ENCODE measurements at regions not wholly inside any gene's neighbourhood (a gene's known extent, or its start where the extent isn't known, plus 50 kb on each side); places are given as distances from the start of the nearest gene placed in this dataset.

GRCh38 chr3:76570436-76571057 is 469.4 kb upstream of the ROBO2 start:
- Histone ChIP-seq H2BK120ac (ENCODE audit: insufficient read depth, low read length, poor library complexity) (no peak overlapping the region), H2AFZ (ENCODE audit: insufficient read depth, low read length, poor library complexity) (no peak overlapping the region), H3K79me2 (ENCODE audit: control insufficient read depth, insufficient read depth, low read length, poor library complexity) (no peaks in the 10 kb centered on the region), H3K23ac (ENCODE audit: low read length) (no peak overlapping the region), H3K79me1 (ENCODE audit: low read length) (no peaks in the 10 kb centered on the region), H3K14ac (ENCODE audit: low read length) (no peak overlapping the region), H3K27me3 (ENCODE audit: insufficient read depth, low read length) (no peaks in the 10 kb centered on the region), H3K4ac (ENCODE audit: low read depth, low read length) (no peak overlapping the region), H4K91ac (ENCODE audit: low read depth, low read length) (no peak overlapping the region), H2AK5ac (ENCODE audit: low read length) (no peak overlapping the region), H2BK12ac (ENCODE audit: low read length) (no peak overlapping the region), H3K36me3 (ENCODE audit: control insufficient read depth in 1 of 2, insufficient read depth in 2 of 2, low read length in 2 of 2) (no peaks in the 10 kb centered on the region), H4K12ac (ENCODE audit: low read depth, low read length) (no peak overlapping the region), H3K9ac (ENCODE audit: low read length) (no peak overlapping the region), H3K9me3 (ENCODE audit: insufficient read depth, low read depth, low read length) (no peaks in the 10 kb centered on the region), H2BK5ac (ENCODE audit: low read depth, low read length, poor library complexity) (no peak overlapping the region), H3K4me2 (ENCODE audit: low read length) (no peak overlapping the region), H3K18ac (ENCODE audit: low read length) (no peak overlapping the region), H3K27ac (ENCODE audit: low read depth, low read length) (no peak overlapping the region), H3K4me1 (ENCODE audit: control insufficient read depth in 1 of 2, insufficient read depth in 2 of 2, low read length in 2 of 2) (no peaks in the 10 kb centered on the region), H4K8ac (ENCODE audit: low read depth, low read length) (no peak overlapping the region), H3K4me3 (ENCODE audit: low read depth, low read length) (no peak overlapping the region)
- peak in 1 of 2 donors; percentile 43 for DNase-seq
- no CpG with 5 or more reads among the region's 3 CpGs for WGBS (ENCODE audit: extremely low coverage, insufficient coverage, insufficient read length)

- H4K12ac ChIP-seq (ENCODE audit: low read depth, low read length), result no peak overlapping the region
- no peak overlapping the region for H3K27ac ChIP-seq (ENCODE audit: low read depth, low read length)
- no peaks in the 10 kb centered on the region for H3K9me3 ChIP-seq (ENCODE audit: insufficient read depth, low read depth, low read length)
- H3K18ac ChIP-seq (ENCODE audit: low read length), result no peak overlapping the region
- H2BK5ac ChIP-seq (ENCODE audit: low read depth, low read length, poor library complexity), result no peak overlapping the region
- no peak overlapping the region for H3K14ac ChIP-seq (ENCODE audit: low read length)
- no peak overlapping the region for H2BK120ac ChIP-seq (ENCODE audit: insufficient read depth, low read length, poor library complexity)
- H2AFZ ChIP-seq (ENCODE audit: insufficient read depth, low read length, poor library complexity), result no peak overlapping the region
- no peak overlapping the region for H4K91ac ChIP-seq (ENCODE audit: low read depth, low read length)
- no peak overlapping the region for H3K4me3 ChIP-seq (ENCODE audit: low read depth, low read length)
- no peak overlapping the region for H2AK5ac ChIP-seq (ENCODE audit: low read length)
- H4K8ac ChIP-seq (ENCODE audit: low read depth, low read length), result no peak overlapping the region
- no peaks in the 10 kb centered on the region for H3K79me1 ChIP-seq (ENCODE audit: low read length)
- H3K27me3 ChIP-seq (ENCODE audit: insufficient read depth, low read length), result no peaks in the 10 kb centered on the region
- no peak overlapping the region for H3K4ac ChIP-seq (ENCODE audit: low read depth, low read length)
- H3K9ac ChIP-seq (ENCODE audit: low read length), result no peak overlapping the region
- H3K36me3 ChIP-seq (ENCODE audit: control insufficient read depth in 1 of 2, insufficient read depth in 2 of 2, low read length in 2 of 2), result no peaks in the 10 kb centered on the region
- no peak overlapping the region for H3K4me2 ChIP-seq (ENCODE audit: low read length)
- H2BK12ac ChIP-seq (ENCODE audit: low read length), result no peak overlapping the region
- no peak overlapping the region for H3K23ac ChIP-seq (ENCODE audit: low read length)
- no peaks in the 10 kb centered on the region for H3K4me1 ChIP-seq (ENCODE audit: control insufficient read depth in 1 of 2, insufficient read depth in 2 of 2, low read length in 2 of 2)
- DNase-seq, result no peak
- no CpG with 5 or more reads among the region's 2 CpGs for WGBS (ENCODE audit: extremely low coverage, insufficient coverage, insufficient read length)
- H3K79me2 ChIP-seq (ENCODE audit: control insufficient read depth, insufficient read depth, low read length, poor library complexity), result no peaks in the 10 kb centered on the region
These were observed 463.7 kb upstream of the ROBO2 start for GRCh38 chr3:76576201-76576600.

- Histone ChIP-seq H3K9me3 (ENCODE audit: insufficient read depth, low read depth, low read length) (no peaks in the 10 kb centered on the region), H2BK12ac (ENCODE audit: low read length) (no peak overlapping the region), H2AFZ (ENCODE audit: insufficient read depth, low read length, poor library complexity) (no peak overlapping the region), H4K91ac (ENCODE audit: low read depth, low read length) (no peak overlapping the region), H4K12ac (ENCODE audit: low read depth, low read length) (no peak overlapping the region), H3K4me3 (ENCODE audit: low read depth, low read length) (no peak overlapping the region), H3K18ac (ENCODE audit: low read length) (no peak overlapping the region), H3K79me2 (ENCODE audit: control insufficient read depth, insufficient read depth, low read length, poor library complexity) (no peaks in the 10 kb centered on the region), H2AK5ac (ENCODE audit: low read length) (no peak overlapping the region), H3K9ac (ENCODE audit: low read length) (no peak overlapping the region), H3K36me3 (ENCODE audit: control insufficient read depth in 1 of 2, insufficient read depth in 2 of 2, low read length in 2 of 2) (no peaks in the 10 kb centered on the region), H2BK5ac (ENCODE audit: low read depth, low read length, poor library complexity) (no peak overlapping the region), H2BK120ac (ENCODE audit: insufficient read depth, low read length, poor library complexity) (no peak overlapping the region), H3K23ac (ENCODE audit: low read length) (no peak overlapping the region), H3K14ac (ENCODE audit: low read length) (no peak overlapping the region), H3K4ac (ENCODE audit: low read depth, low read length) (no peak overlapping the region), H3K79me1 (ENCODE audit: low read length) (no peaks in the 10 kb centered on the region), H3K4me2 (ENCODE audit: low read length) (no peak overlapping the region), H3K4me1 (ENCODE audit: control insufficient read depth in 1 of 2, insufficient read depth in 2 of 2, low read length in 2 of 2) (no peaks in the 10 kb centered on the region), H4K8ac (ENCODE audit: low read depth, low read length) (no peak overlapping the region), H3K27me3 (ENCODE audit: insufficient read depth, low read length) (no peaks in the 10 kb centered on the region), H3K27ac (ENCODE audit: low read depth, low read length) (no peak overlapping the region)
- DNase-seq, result no peak
These were observed 457.8 kb upstream of the ROBO2 start for GRCh38 chr3:76582098-76582497.

GRCh38 chr3:76582632-76583378 is 457.1 kb upstream of the ROBO2 start:
- H3K4me3 ChIP-seq (ENCODE audit: low read depth, low read length), result no peak overlapping the region
- H4K8ac ChIP-seq (ENCODE audit: low read depth, low read length), result no peak overlapping the region
- H3K27me3 ChIP-seq (ENCODE audit: insufficient read depth, low read length), result no peaks in the 10 kb centered on the region
- H3K27ac ChIP-seq (ENCODE audit: low read depth, low read length), result no peak overlapping the region
- H3K9ac ChIP-seq (ENCODE audit: low read length), result no peak overlapping the region
- no peaks in the 10 kb centered on the region for H3K79me2 ChIP-seq (ENCODE audit: control insufficient read depth, insufficient read depth, low read length, poor library complexity)
- H2BK12ac ChIP-seq (ENCODE audit: low read length), result no peak overlapping the region
- no CpG with 5 or more reads among the region's 5 CpGs for WGBS (ENCODE audit: extremely low coverage, insufficient coverage, insufficient read length)
- no peaks in the 10 kb centered on the region for H3K9me3 ChIP-seq (ENCODE audit: insufficient read depth, low read depth, low read length)
- H3K4me2 ChIP-seq (ENCODE audit: low read length), result no peak overlapping the region
- no peak overlapping the region for H3K14ac ChIP-seq (ENCODE audit: low read length)
- no peak overlapping the region for H2BK5ac ChIP-seq (ENCODE audit: low read depth, low read length, poor library complexity)
- no peaks in the 10 kb centered on the region for H3K36me3 ChIP-seq (ENCODE audit: control insufficient read depth in 1 of 2, insufficient read depth in 2 of 2, low read length in 2 of 2)
- H2AFZ ChIP-seq (ENCODE audit: insufficient read depth, low read length, poor library complexity), result no peak overlapping the region
- no peaks in the 10 kb centered on the region for H3K4me1 ChIP-seq (ENCODE audit: control insufficient read depth in 1 of 2, insufficient read depth in 2 of 2, low read length in 2 of 2)
- no peak overlapping the region for H2BK120ac ChIP-seq (ENCODE audit: insufficient read depth, low read length, poor library complexity)
- H2AK5ac ChIP-seq (ENCODE audit: low read length), result no peak overlapping the region
- DNase-seq, result no peak
- H3K23ac ChIP-seq (ENCODE audit: low read length), result no peak overlapping the region
- H4K12ac ChIP-seq (ENCODE audit: low read depth, low read length), result no peak overlapping the region
- H4K91ac ChIP-seq (ENCODE audit: low read depth, low read length), result no peak overlapping the region
- no peak overlapping the region for H3K18ac ChIP-seq (ENCODE audit: low read length)
- no peak overlapping the region for H3K4ac ChIP-seq (ENCODE audit: low read depth, low read length)
- no peaks in the 10 kb centered on the region for H3K79me1 ChIP-seq (ENCODE audit: low read length)
